ENCODE measurements at regions not wholly inside any gene's neighbourhood (a gene's known extent, or its start where the extent isn't known, plus 50 kb on each side); places are given as distances from the start of the nearest gene placed in this dataset.

DNA sequence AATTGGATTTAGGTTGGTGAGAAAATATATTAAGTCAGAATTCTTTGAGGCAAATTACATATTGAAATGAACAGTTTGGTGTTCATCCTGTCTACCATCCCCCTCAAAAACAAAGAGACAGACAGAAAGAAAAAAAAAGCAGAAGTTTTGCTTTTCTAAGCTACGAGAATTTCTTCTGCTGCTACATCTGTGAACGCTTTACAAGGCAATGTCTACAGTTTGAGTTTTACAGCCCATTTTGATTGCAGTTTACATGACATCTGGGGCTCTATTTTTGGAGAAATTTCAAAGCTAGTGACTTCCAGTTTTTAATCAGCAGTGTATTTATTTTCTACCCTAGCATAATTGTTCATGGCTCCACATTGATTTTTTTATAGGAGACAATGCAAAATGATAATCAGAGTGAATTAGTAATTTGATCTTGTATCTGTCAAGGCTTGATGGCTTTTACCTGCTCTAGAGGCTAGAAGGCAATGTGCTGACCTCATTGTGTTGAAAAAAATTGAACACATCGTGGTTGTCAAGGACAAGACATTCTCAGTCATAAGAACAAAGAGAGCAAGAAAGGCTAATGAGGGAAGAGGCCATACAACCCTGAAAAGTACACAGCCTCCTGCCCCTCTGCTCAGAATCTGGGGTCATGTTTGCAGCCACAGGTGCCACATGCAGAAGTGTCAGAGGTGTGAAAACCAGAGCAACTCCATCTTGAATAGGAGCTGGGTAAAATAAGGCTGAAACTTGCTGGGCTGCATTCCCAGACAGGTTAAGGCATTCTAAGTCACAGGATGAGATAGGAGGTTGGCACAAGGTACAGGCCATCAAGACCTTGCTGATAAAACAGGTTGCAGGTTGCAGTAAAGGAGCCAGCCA, 201.0 kb upstream of the CAMK1G start:
- no peak for DNase-seq (ENCODE audit: low spot score)

DNA sequence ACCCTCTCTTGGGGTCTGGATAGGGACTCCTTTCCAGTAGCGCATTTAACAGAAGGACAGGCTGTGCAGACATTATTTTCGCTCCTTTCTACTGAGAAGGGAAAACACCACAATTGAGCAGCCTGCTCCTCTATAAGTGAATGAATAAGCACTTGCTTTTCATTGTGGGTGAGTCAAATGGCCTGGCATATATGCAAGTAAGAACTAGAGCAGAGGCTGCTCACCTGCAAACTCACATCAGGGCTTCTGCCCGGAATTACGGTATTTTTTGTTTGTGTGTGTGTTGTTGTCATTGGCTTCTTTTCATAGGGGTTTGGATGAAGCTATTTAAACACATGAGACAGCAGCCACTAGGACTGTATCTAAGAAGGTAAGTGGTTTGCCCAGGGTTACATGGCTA, 200.1 kb upstream of the CAMK1G start:
- no peak for DNase-seq (ENCODE audit: low spot score)

DNA sequence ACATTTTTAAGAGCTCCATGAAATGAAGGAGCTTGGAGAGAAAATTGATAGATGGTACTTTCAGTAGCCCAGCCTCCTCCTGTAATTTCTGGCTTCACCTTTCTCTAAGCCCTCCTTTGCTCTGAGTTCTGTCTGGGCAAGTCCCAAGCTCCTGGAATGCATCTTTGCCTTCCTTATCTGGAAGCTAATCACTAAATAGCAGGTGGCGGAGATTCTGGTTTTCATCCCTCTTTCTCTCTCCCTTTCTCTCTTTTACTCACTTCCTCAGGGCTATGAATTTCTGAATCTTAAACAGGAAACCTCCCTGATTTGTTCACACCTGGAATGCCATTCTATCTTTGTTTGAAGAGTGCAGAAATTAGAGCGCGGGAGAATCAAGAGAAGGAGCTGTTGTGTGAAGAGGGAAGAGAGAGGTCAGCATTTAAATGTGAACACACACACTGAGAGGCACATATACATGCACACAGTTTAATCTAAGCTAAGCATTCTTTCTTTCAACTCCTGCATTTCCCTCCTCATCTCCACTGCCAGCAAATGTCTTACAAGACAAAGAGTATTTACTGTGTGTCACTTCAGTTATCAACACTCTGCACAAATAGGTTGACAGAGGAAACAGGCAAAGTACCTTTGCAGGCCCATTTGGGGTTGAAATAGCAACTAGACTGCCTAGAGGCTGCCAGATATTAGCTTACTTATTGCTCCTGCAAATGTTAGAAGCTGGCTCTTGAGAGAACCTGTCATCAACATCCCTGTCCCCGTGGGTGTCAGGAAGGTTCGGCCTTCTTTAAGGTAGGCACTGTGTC, 199.4 kb upstream of the CAMK1G start:
- DNase-seq (ENCODE audit: low spot score), result no peak

DNA sequence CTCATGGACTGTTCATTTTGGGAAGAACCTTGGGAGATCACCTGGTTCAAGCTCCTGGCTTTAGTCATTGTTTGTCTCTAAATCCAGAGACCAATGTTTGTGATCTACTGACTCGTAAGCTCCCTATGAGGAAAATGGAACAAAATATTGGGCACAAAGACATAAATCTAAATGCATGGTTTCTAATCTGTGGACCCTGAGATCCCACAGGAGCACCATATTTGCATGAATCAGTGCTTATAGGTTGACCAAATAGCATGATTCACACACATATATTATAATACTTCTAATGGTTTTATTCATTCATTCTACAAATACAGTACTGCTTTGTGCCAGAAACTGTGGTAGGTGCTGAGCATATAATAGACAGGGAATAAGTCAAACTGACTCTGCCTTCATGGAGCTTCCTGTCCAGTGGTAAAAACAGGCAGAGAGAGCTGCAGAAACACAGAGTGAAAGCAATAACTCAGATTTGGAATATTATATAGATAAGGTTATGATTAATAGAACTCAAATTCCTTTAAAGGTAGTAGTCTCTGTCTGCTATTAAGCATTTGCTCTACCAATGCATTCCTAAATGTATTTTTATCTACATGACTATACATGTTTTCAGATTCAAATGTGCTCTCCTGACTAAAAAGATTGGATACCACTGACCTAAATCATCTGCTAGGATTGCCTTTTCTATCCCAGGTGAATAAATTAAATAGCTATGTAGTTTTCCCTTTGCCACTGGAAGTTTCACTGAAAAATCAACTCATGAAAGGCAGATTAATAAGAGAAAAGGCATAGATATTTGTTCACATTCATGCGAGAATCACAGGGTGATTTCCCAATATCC, 198.6 kb upstream of the CAMK1G start:
- DNase-seq (ENCODE audit: low spot score), result no peak

DNA sequence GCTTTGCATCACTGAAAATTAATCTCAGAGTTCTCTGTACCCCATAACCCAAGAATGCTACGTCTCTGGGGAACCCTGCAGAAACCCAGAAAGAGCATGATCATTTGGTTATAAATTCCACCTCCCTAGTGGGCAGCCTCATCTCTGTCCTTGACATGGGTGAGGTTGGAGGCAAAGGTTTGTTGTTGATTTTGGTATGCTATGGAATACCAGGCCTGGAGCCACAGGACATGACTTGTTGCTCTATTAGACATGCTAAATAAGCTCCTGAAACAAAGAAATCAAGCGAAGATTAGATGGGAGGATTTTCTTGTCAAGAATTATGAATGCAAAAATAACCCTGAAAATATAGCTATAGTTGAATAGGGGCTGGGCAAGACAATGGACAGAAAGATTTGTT, 197.4 kb upstream of the CAMK1G start:
- DNase-seq (ENCODE audit: low spot score), result no peak

DNA sequence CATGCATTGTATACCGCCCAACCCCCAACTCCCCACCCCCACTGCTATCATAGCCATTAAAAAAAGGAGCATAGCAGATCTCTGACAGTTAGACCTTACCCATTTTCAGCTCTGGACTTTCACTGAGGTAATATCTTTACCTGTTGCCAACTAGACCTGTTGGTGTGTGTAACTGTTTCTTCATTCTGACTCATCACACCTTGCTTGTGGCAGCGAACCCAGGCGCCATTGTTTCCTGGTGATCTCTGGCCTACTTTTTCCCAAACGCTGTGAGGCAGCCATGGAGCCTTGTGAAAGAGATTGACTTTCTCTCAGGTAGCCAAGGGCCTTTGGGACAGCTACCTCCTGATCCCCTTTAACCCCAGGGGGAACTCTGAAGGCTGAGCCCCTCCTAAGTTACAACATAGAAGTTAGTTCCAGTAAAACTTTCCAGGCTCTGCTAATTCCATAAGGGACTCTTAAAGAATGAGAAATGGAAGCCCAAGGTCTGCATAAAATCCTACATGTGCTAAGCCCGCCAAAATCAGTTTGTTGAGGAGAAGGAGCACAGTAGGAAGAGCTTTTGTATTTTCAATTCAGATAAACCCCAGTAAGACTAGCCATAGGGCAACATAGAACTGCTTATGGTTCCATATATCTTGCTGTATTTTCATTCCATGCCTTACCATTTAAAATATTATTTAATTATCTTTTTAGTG, 196.1 kb upstream of the CAMK1G start:
- DNase-seq (ENCODE audit: low spot score), result no peak

DNA sequence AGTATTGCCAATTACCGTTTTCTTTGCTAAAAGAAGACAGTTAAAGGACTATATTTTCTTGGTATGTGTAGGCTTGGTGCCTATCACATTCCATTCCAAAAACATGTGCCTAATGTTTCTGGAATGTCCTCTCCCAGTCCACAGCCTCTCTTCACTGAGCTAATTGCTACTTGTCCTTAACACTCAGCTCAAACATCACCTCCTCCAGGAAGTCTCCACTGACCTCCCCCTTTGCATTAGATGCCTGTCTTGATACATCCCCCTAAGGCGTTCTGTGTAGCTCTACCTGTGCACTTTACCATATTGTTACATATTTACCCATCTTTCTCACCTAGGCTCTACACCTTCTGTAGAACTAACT, 195.6 kb upstream of the CAMK1G start:
- no peak for DNase-seq (ENCODE audit: low spot score)

DNA sequence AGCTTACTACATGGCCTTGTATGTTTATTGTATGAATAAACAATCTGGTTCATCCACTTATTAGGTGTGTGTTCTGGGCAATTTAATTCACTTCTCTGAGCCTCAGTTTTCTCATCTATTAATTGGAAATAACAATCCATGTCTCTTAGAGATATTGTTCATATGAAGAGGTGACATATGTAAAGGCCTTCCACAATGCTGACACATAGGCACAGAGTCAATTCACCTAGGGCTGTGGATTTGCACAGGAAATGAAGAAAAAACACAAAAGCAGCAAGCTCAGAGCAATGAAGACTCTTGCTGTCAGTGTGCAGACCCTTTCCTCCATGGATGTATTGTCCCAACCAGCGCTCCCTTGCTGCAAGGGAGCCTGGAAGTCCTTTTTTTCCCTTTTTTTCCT, 195.2 kb upstream of the CAMK1G start:
- DNase-seq (ENCODE audit: low spot score), result no peak

DNA sequence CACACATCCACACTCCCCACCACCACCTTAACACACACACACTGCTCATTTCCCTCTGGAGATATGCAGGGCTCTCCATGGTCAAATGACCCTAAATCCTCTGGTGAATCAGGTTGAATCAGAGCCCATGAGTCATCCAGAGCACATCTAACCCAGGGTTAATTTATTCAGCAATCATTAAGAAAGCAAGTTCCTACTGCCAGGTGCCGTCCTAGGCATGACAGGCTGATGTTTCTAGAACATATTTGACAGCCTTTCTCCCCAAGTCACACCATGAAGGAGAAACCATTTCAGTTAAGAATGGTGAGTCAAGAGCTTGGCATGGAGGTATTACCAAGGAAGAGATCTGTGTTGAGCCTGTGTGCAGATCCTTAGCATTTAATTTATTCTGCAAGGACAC, 194.3 kb upstream of the CAMK1G start:
- no peak for DNase-seq (ENCODE audit: low spot score)

DNA sequence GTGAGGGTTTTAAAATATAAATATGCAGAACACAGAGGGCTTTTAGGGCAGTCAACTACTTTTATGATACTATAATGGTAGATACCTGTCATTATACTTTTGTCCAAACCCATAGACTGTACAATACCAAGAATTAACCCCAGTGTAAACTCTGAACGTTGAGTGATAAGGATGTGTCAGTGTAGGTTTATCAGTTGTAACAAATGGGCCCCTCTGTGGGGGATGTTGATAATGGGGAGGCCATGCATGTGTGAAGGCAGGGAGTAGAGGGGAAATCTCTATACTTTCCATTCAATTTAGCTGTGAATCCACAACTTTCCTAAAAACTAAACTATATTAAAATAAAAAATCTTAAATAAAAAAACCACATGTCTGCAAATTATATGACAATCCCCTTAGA, 193.5 kb upstream of the CAMK1G start:
- DNase-seq (ENCODE audit: low spot score), result no peak

DNA sequence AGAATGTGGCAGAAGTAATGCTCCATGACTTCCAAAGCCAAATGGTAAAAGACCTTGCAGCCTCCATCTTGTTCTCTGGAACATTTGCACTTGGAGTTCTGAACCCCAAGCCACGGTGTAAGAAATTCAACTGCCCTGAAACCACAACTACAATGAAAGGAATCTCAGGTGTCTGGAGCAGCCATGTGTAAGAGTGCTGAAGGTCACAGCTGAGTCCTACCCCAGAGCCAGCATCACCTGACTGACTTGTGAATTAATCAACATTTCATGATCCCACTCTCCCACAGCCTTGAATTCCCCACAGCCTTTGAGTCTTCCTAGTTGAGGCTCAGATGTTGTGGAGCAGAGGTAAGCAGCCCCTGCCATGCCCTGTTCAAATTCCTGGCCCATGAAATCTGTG, 192.8 kb upstream of the CAMK1G start:
- DNase-seq (ENCODE audit: low spot score), result no peak

DNA sequence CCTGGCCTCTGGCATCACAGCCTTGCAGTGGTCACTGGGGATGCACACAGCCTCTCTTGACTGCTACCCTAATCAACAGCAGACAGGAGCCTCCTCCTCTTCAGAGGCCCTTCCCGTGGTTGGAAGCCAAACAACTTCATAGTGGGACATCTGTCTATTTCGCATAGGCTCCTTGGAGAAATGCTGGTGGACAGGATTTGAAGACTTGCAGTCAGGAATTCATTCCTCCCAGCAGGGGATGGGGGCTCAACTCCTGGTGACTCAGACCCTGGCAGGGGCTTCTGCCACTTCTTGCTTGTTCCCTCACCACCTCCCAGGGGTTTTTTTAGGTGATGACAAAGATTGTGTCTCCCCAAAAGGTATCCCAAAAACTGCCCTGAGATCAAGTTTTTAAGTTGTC, 191.7 kb upstream of the CAMK1G start:
- DNase-seq (ENCODE audit: low spot score), result no peak

DNA sequence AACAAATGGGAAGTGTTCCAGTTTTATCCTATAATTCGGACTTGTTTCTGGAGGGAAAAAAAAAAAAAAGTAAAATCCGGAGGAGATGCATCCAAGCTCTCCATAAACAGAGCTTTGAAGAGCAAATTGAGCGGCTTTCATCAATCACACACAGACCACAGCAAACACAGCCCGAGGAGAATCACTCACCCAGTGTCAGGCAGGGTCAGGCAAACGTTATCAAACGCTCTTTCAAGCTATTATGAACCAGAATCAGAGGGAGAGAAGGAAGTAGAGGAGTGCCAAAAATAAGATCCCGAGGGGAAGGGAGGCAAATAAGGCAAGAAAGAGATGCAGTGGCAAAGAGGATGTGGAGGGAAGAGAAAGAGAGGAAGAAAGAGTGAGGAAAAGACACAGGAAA, 188.3 kb upstream of the CAMK1G start:
- DNase-seq (ENCODE audit: low spot score), result no peak

DNA sequence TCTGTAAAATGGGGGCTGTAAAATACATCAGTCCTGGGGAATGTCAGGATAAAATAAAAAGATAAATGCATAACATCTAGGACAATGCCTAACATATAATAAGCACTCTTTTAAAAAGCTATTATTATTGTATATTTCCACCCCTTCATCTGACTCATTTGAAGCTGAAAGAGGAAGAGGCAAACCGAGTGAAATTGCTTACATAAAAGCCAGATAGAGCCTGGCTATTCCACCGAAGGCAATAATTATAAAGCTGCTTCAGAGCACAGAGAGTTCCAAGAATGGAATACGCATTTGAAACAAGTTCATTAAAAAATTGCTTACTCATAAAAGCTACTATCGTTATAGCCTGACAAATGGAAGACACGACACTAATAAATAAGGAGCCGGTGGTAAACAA, 186.1 kb upstream of the CAMK1G start:
- no peak for DNase-seq (ENCODE audit: low spot score)

DNA sequence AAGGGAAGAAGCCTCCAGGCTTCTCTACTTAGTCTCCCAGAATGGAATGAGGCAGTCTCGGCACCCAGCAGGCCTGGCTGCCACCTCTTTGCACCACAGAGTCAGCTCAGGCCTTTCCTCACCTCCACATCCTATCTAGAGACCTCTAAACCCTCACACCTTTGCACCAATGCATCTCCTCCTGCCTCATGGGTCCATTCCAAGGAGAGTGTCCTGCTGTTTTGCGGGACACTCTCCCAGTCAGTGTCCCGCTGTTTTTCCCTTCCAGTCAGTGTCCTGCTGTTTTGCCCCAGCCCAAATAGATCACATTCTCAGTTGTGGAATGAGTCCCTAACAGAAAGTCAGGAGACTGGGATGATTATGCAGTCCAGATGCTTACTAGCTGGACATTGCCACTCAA, 185.6 kb upstream of the CAMK1G start:
- DNase-seq (ENCODE audit: low spot score), result no peak

DNA sequence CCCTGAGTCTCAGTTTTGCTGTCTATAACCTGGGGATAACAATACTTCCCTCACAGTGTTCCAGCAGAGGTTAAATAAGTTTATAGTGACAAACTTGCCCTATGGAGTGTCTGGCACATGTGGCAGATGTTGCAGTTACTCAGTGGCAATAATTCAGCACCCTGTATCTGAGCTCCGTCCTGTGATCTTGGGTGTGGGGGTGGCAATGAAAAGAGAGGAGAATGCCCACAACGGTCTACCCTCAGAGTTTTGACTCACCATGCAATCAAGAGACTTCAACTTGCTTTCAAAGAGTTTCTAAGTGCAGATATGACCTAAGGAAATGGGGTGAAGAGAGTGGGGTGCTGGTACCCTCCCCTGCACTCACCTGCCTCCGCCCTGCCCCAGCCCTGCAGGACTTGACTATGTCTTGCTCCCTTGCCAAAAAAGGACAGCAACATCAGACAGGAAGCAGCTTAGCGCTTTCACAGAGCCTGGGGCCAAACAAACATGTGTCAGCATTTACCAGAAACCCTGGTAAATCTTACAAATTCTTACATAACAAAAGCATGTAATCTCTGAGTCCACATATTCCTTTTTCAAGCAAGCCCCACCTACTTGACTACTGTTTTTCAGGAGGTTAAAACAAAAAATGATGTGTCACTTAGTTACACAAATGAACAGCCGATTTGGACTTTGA, 185.1 kb upstream of the CAMK1G start:
- no peak for DNase-seq (ENCODE audit: low spot score)

DNA sequence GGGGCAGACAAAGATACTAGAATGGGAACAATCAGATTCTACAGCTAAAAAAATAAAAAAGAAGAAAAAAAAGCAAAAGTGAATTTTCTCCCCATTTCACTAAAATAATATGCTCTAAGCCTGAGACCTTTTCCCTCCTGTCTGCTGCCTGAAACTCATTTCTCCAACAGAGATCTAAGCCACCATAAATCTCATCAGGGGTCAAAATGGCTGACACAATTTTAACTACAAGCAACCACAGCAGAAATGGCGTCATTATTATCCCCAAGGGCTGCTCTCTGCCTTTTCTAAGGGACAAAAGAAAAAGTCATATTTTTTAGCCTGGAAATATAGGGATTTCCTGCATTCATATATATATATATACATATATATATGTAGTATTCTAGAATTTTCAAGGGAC, 183.7 kb upstream of the CAMK1G start:
- no peak for DNase-seq (ENCODE audit: low spot score)

DNA sequence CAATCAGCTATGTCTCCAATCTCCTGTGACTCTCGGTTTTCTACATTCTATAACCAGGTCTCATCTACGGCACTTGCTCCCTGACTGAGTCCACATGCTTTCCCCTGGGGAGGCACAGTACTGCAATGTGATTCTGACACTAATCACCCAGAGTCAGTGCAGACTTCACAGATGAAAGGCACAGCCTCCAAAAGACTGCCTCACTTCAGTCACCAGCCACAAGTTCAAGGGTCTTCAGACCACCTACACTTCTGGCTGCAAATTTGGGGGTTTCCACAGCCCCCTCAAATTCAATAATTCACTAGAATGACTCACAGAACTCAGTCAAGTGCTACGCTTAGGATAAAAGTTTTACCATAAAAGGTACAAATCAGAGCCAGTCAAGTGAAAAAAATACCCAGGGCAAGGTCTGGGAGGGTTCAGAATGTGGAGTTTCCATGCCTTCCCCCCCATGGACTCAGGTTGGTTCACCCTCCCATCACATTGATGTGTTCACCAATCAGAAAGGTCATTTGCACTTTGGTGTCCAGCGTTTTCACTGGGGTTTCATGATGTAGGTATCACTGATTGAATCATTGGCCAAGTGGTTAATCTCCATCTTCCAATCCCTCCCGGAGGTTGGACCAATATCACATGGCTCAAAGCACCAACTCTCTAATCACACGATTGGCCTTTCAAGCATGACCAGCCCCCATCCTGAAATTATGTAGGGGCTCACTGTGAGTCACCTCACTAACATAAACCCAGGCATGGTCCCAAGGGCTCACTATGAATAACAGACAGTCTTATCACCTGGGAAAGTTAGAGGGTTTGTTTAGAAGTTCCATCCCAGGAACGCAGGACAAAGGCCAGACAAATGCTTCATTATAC, 182.9 kb upstream of the CAMK1G start:
- no peak for DNase-seq (ENCODE audit: low spot score)

DNA sequence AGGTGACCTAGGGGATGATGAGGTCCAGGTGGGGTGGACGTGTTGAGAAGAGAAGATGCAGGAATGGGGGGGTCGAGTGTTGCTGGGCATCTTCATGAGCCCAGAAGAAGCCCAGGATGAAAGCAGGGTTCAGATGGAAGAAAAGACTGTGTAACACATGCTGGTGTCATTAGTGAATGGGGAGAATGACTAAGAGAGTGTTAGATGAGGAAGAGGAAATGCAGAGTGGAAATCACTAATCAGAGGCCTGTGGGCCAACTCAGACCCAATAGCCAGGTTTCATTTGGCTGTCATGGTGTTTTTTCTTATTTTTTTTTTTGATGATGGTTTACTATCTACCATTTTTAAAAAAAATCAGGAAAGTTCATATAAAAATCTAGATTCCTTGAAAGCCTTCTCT, 180.8 kb upstream of the CAMK1G start:
- DNase-seq (ENCODE audit: low spot score), result no peak

DNA sequence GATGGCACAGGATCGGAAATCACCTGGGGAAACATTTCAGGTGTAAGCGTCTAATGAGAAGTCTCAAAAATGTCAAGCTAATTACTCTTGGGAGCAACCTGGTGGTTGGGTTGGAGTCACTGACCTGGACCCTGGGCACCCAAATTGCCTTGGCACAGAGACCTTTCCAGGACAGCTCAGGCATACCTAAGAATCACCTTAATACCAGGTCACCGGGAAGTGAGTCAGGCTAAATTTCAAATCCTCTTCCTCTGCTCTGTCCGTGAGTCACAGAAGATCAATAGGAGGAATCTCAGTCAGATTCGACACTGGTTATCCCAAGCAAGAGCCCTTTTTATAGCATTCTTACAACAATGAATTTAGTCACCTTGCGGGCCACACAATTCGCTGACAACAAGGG, 179.6 kb upstream of the CAMK1G start:
- DNase-seq (ENCODE audit: low spot score), result no peak

DNA sequence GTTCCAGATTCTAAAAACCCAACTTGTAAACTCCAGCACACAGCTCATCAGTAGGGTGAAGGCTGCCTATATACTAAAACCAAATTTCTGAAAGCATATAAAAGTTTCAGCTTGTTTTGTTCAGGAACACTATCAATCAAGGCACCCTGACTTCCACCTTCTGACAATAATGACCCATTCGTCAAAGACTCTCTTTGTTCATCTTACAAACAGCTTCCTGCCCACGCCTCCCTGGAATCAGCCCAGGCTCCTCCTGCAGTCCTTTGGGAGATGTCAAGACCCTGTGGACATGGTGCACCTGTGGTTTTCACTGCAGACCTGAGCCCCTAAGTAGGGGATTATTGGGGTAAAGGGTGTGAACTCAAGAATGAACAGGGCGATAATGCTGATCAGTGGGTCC, 178.9 kb upstream of the CAMK1G start:
- no peak for DNase-seq (ENCODE audit: low spot score)

All from CD4-positive, alpha-beta T cell treated with Interleukin-15 for 4 hours (primary cell).